GM23338 (cell line): ENCODE measurements at regions not wholly inside any gene's neighbourhood (a gene's known extent, or its start where the extent isn't known, plus 50 kb on each side); places are given as distances from the start of the nearest gene placed in this dataset.

Experiments
- CREB1 ChIP-seq: fragments of 250-450 bp; sonication (Bioruptor Pico); IDR thresholded peaks from 2 replicates; pipeline ENCODE4 v1.5.0; 2020; ENCODE audit warnings: low read depth, mild to moderate bottlenecking, moderate library complexity
- EZH2 ChIP-seq: fragments of 200-600 bp; sonication (generic); IDR thresholded peaks from one replicate; pipeline ENCODE4 v1.8.0; 2017; ENCODE audit warnings: antibody characterized with exemption, mild to moderate bottlenecking, low read depth; ENCODE audit not compliant: unreplicated experiment
- EZH2phosphoT487 ChIP-seq: fragments of 200-600 bp; sonication (generic); IDR thresholded peaks from one replicate; pipeline ENCODE4 v1.8.1; 2018; ENCODE audit warnings: antibody characterized with exemption; ENCODE audit not compliant: unreplicated experiment
- JUNB ChIP-seq: IDR thresholded peaks from one replicate; pipeline ENCODE4 v1.6.1; 2016; ENCODE audit warnings: antibody characterized with exemption; ENCODE audit not compliant: unreplicated experiment
- NANOG ChIP-seq: IDR thresholded peaks from 2 replicates; pipeline ENCODE4 v1.6.1; 2016; ENCODE audit warnings: antibody characterized with exemption, borderline replicate concordance
- POLR2AphosphoS5 ChIP-seq: IDR thresholded peaks from 2 replicates; pipeline ENCODE4 v1.6.1; 2016; ENCODE audit warnings: antibody characterized with exemption, low read depth
- STAT1 ChIP-seq: IDR thresholded peaks from one replicate; pipeline ENCODE4 v1.6.1; 2016; ENCODE audit warnings: antibody characterized with exemption; ENCODE audit not compliant: unreplicated experiment
- ZNF114 ChIP-seq: fragments of 250-450 bp; sonication (Bioruptor Pico); IDR thresholded peaks from 2 replicates; pipeline ENCODE4 v1.5.0; 2020; ENCODE audit warnings: mild to moderate bottlenecking, moderate library complexity
- ZNF331 ChIP-seq: fragments of 250-450 bp; sonication (Bioruptor Pico); IDR thresholded peaks from 2 replicates; pipeline ENCODE4 v1.5.0; 2020; ENCODE audit warnings: low read depth, mild to moderate bottlenecking, moderate library complexity
- TF ChIP-seq, protein P1 (sequence below), 2 experiments: fragments of 200-600 bp in 1 of 2; sonication (generic) in 1 of 2; conservative IDR thresholded peaks; 2 replicates each; pipeline versions ENCODE4 v1.5.1 to v1.6.1; 2016 to 2017; ENCODE audit warnings: antibody characterized with exemption in 2 of 2, low read depth in 2 of 2, mild to moderate bottlenecking in 2 of 2, moderate library complexity in 1 of 2
- TF ChIP-seq, protein P2 (sequence below): IDR thresholded peaks from 2 replicates; pipeline ENCODE4 v1.6.1; 2016; ENCODE audit warnings: antibody characterized with exemption
- TF ChIP-seq, protein P3 (sequence below): IDR thresholded peaks from one replicate; pipeline ENCODE4 v1.6.1; 2018; ENCODE audit warnings: antibody characterized with exemption; ENCODE audit not compliant: unreplicated experiment

DNA sequence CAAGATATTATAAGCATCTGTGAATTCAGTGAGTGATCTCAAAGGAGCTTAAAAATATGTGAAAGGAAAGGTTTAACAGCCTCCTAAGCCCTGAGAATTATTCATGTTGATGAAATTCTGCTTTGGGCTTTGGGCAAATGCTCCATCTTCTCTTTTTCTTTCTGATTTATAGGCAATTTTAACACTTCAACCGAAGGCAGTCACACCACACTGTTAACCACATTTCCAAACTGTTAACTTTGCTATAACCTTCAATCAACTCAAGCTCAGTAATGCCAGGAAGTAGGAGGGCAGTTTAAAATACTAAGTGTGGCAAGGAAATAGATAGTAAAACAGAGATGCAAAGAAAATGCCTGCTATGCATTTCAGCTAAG is 54.4 kb upstream of the NEK7 start:
- no peak for TF ChIP-seq EZH2phosphoT487
- TF ChIP-seq, protein P1, sequence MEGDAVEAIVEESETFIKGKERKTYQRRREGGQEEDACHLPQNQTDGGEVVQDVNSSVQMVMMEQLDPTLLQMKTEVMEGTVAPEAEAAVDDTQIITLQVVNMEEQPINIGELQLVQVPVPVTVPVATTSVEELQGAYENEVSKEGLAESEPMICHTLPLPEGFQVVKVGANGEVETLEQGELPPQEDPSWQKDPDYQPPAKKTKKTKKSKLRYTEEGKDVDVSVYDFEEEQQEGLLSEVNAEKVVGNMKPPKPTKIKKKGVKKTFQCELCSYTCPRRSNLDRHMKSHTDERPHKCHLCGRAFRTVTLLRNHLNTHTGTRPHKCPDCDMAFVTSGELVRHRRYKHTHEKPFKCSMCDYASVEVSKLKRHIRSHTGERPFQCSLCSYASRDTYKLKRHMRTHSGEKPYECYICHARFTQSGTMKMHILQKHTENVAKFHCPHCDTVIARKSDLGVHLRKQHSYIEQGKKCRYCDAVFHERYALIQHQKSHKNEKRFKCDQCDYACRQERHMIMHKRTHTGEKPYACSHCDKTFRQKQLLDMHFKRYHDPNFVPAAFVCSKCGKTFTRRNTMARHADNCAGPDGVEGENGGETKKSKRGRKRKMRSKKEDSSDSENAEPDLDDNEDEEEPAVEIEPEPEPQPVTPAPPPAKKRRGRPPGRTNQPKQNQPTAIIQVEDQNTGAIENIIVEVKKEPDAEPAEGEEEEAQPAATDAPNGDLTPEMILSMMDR (conservative IDR thresholded peaks at IDR 0.05; ENCODE audit: low read depth in 2 of 2), result no peak
- TF ChIP-seq STAT1, result no peak
- TF ChIP-seq POLR2AphosphoS5, result no peak
- TF ChIP-seq EZH2, result no peak
- TF ChIP-seq JUNB, result no peak
- TF ChIP-seq, protein P2, sequence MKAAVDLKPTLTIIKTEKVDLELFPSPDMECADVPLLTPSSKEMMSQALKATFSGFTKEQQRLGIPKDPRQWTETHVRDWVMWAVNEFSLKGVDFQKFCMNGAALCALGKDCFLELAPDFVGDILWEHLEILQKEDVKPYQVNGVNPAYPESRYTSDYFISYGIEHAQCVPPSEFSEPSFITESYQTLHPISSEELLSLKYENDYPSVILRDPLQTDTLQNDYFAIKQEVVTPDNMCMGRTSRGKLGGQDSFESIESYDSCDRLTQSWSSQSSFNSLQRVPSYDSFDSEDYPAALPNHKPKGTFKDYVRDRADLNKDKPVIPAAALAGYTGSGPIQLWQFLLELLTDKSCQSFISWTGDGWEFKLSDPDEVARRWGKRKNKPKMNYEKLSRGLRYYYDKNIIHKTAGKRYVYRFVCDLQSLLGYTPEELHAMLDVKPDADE, result no peak
- no peak for TF ChIP-seq CREB1
- TF ChIP-seq, protein P3, sequence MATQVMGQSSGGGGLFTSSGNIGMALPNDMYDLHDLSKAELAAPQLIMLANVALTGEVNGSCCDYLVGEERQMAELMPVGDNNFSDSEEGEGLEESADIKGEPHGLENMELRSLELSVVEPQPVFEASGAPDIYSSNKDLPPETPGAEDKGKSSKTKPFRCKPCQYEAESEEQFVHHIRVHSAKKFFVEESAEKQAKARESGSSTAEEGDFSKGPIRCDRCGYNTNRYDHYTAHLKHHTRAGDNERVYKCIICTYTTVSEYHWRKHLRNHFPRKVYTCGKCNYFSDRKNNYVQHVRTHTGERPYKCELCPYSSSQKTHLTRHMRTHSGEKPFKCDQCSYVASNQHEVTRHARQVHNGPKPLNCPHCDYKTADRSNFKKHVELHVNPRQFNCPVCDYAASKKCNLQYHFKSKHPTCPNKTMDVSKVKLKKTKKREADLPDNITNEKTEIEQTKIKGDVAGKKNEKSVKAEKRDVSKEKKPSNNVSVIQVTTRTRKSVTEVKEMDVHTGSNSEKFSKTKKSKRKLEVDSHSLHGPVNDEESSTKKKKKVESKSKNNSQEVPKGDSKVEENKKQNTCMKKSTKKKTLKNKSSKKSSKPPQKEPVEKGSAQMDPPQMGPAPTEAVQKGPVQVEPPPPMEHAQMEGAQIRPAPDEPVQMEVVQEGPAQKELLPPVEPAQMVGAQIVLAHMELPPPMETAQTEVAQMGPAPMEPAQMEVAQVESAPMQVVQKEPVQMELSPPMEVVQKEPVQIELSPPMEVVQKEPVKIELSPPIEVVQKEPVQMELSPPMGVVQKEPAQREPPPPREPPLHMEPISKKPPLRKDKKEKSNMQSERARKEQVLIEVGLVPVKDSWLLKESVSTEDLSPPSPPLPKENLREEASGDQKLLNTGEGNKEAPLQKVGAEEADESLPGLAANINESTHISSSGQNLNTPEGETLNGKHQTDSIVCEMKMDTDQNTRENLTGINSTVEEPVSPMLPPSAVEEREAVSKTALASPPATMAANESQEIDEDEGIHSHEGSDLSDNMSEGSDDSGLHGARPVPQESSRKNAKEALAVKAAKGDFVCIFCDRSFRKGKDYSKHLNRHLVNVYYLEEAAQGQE, result no peak
- TF ChIP-seq ZNF331 (CRISPR knock-in tag), result no peak
- TF ChIP-seq ZNF114 (CRISPR knock-in tag), result no peak
- TF ChIP-seq NANOG, result no peak
